ENCODE measurements at regions not wholly inside any gene's neighbourhood (a gene's known extent, or its start where the extent isn't known, plus 50 kb on each side); places are given as distances from the start of the nearest gene placed in this dataset.

- no peak for DNase-seq (ENCODE audit: low read depth in 4 of 6, low spot score in 6 of 6)
- 97% methylated on average over 6 of the region's 6 CpGs for WGBS (ENCODE audit: insufficient coverage)
- H3K27me3 ChIP-seq (ENCODE audit: control insufficient read depth, insufficient read depth, low read length), result no peaks in the 10 kb centered on the region
- no peak overlapping the region for H3K4me3 ChIP-seq (ENCODE audit: low read depth, low read length)
- H3K9me3 ChIP-seq (ENCODE audit: control insufficient read depth, insufficient read depth, low read length), result no peaks in the 10 kb centered on the region
- no peaks in the 10 kb centered on the region for H3K36me3 ChIP-seq (ENCODE audit: control insufficient read depth, insufficient read depth, low read length)
- no peaks in the 10 kb centered on the region for H3K4me1 ChIP-seq (ENCODE audit: control insufficient read depth, insufficient read depth, low read length)
- H3K27ac ChIP-seq (ENCODE audit: low read depth, low read length), result no peak overlapping the region
These were observed 208.2 kb downstream of the URB2 start for GRCh38 chr1:229834230-229834629.

- Histone ChIP-seq H3K4me3 (ENCODE audit: low read depth, low read length) (no peak overlapping the region), H3K36me3 (ENCODE audit: control insufficient read depth, insufficient read depth, low read length) (no peaks in the 10 kb centered on the region), H3K4me1 (ENCODE audit: control insufficient read depth, insufficient read depth, low read length) (no peaks in the 10 kb centered on the region), H3K9me3 (ENCODE audit: control insufficient read depth, insufficient read depth, low read length) (no peaks in the 10 kb centered on the region), H3K27me3 (ENCODE audit: control insufficient read depth, insufficient read depth, low read length) (no peaks in the 10 kb centered on the region), H3K27ac (ENCODE audit: low read depth, low read length) (no peak overlapping the region)
- DNase-seq (ENCODE audit: low read depth in 4 of 6, low spot score in 6 of 6), result peak in 1 of 6 donors; percentile 42
- no CpG with 5 or more reads among the region's 5 CpGs for WGBS (ENCODE audit: insufficient coverage)
These were observed 209.2 kb downstream of the URB2 start for GRCh38 chr1:229835226-229835625.

GRCh38 chr1:229836324-229836723 is 210.3 kb downstream of the URB2 start:
- Histone ChIP-seq H3K9me3 (ENCODE audit: control insufficient read depth, insufficient read depth, low read length) (no peaks in the 10 kb centered on the region), H3K4me1 (ENCODE audit: control insufficient read depth, insufficient read depth, low read length) (no peaks in the 10 kb centered on the region), H3K27ac (ENCODE audit: low read depth, low read length) (no peak overlapping the region), H3K27me3 (ENCODE audit: control insufficient read depth, insufficient read depth, low read length) (no peaks in the 10 kb centered on the region), H3K36me3 (ENCODE audit: control insufficient read depth, insufficient read depth, low read length) (no peaks in the 10 kb centered on the region), H3K4me3 (ENCODE audit: low read depth, low read length) (no peak overlapping the region)
- WGBS (ENCODE audit: insufficient coverage), result 67% methylated on average over 7 of the region's 9 CpGs
- DNase-seq (ENCODE audit: low read depth in 4 of 6, low spot score in 6 of 6), result peak in 1 of 6 donors; percentile 34

- no peak overlapping the region for H3K4me3 ChIP-seq (ENCODE audit: low read depth, low read length)
- no peaks in the 10 kb centered on the region for H3K27me3 ChIP-seq (ENCODE audit: control insufficient read depth, insufficient read depth, low read length)
- no peaks in the 10 kb centered on the region for H3K4me1 ChIP-seq (ENCODE audit: control insufficient read depth, insufficient read depth, low read length)
- DNase-seq (ENCODE audit: low read depth in 4 of 6, low spot score in 6 of 6), result peak in 1 of 6 donors; percentile 56
- no peaks in the 10 kb centered on the region for H3K9me3 ChIP-seq (ENCODE audit: control insufficient read depth, insufficient read depth, low read length)
- no CpG with 5 or more reads among the region's 7 CpGs for WGBS (ENCODE audit: insufficient coverage)
- H3K36me3 ChIP-seq (ENCODE audit: control insufficient read depth, insufficient read depth, low read length), result no peaks in the 10 kb centered on the region
- no peak overlapping the region for H3K27ac ChIP-seq (ENCODE audit: low read depth, low read length)
These were observed 212.2 kb downstream of the URB2 start for GRCh38 chr1:229838204-229838603.

- no peak overlapping the region for H3K27ac ChIP-seq (ENCODE audit: low read depth, low read length)
- WGBS (ENCODE audit: insufficient coverage), result no CpG with 5 or more reads among the region's 3 CpGs
These were observed 213.8 kb downstream of the URB2 start for GRCh38 chr1:229839800-229840199.

GRCh38 chr1:229841230-229841629 is 215.2 kb downstream of the URB2 start:
- no peak for DNase-seq (ENCODE audit: low read depth in 4 of 6, low spot score in 6 of 6)
- H3K27ac ChIP-seq (ENCODE audit: low read depth, low read length), result no peak overlapping the region
- H3K36me3 ChIP-seq (ENCODE audit: control insufficient read depth, insufficient read depth, low read length), result no peaks in the 10 kb centered on the region
- H3K9me3 ChIP-seq (ENCODE audit: control insufficient read depth, insufficient read depth, low read length), result no peaks in the 10 kb centered on the region
- WGBS (ENCODE audit: insufficient coverage), result 84% methylated on average over 5 of the region's 5 CpGs
- no peaks in the 10 kb centered on the region for H3K4me1 ChIP-seq (ENCODE audit: control insufficient read depth, insufficient read depth, low read length)
- H3K27me3 ChIP-seq (ENCODE audit: control insufficient read depth, insufficient read depth, low read length), result no peaks in the 10 kb centered on the region
- H3K4me3 ChIP-seq (ENCODE audit: low read depth, low read length), result no peak overlapping the region

More at GRCh38 chr1:229839800-229840199, 213.8 kb downstream of the URB2 start:
- DNase-seq (ENCODE audit: low read depth in 4 of 6, low spot score in 6 of 6), result no peak
- Histone ChIP-seq H3K9me3 (ENCODE audit: control insufficient read depth, insufficient read depth, low read length) (no peaks in the 10 kb centered on the region), H3K36me3 (ENCODE audit: control insufficient read depth, insufficient read depth, low read length) (no peaks in the 10 kb centered on the region), H3K4me1 (ENCODE audit: control insufficient read depth, insufficient read depth, low read length) (no peaks in the 10 kb centered on the region), H3K27me3 (ENCODE audit: control insufficient read depth, insufficient read depth, low read length) (no peaks in the 10 kb centered on the region), H3K4me3 (ENCODE audit: low read depth, low read length) (no peak overlapping the region)

- Histone ChIP-seq H3K4me1 (ENCODE audit: control insufficient read depth, insufficient read depth, low read length) (no peaks in the 10 kb centered on the region), H3K36me3 (ENCODE audit: control insufficient read depth, insufficient read depth, low read length) (no peaks in the 10 kb centered on the region), H3K4me3 (ENCODE audit: low read depth, low read length) (no peak overlapping the region), H3K27ac (ENCODE audit: low read depth, low read length) (no peak overlapping the region), H3K9me3 (ENCODE audit: control insufficient read depth, insufficient read depth, low read length) (no peaks in the 10 kb centered on the region), H3K27me3 (ENCODE audit: control insufficient read depth, insufficient read depth, low read length) (no peaks in the 10 kb centered on the region)
- DNase-seq (ENCODE audit: low read depth in 4 of 6, low spot score in 6 of 6), result no peak
- WGBS (ENCODE audit: insufficient coverage), result 94% methylated on average over 6 of the region's 10 CpGs
These were observed 216.5 kb downstream of the URB2 start for GRCh38 chr1:229842302-229843255.

GRCh38 chr1:229843627-229844238 is 217.7 kb downstream of the URB2 start:
- no peaks in the 10 kb centered on the region for H3K9me3 ChIP-seq (ENCODE audit: control insufficient read depth, insufficient read depth, low read length)
- 100% methylated on average over 2 of the region's 3 CpGs for WGBS (ENCODE audit: insufficient coverage)
- no peaks in the 10 kb centered on the region for H3K36me3 ChIP-seq (ENCODE audit: control insufficient read depth, insufficient read depth, low read length)
- no peak overlapping the region for H3K27ac ChIP-seq (ENCODE audit: low read depth, low read length)
- no peak overlapping the region for H3K4me3 ChIP-seq (ENCODE audit: low read depth, low read length)
- DNase-seq (ENCODE audit: low read depth in 4 of 6, low spot score in 6 of 6), result no peak
- no peaks in the 10 kb centered on the region for H3K4me1 ChIP-seq (ENCODE audit: control insufficient read depth, insufficient read depth, low read length)
- H3K27me3 ChIP-seq (ENCODE audit: control insufficient read depth, insufficient read depth, low read length), result no peaks in the 10 kb centered on the region

- Histone ChIP-seq H3K4me1 (ENCODE audit: control insufficient read depth, insufficient read depth, low read length) (no peaks in the 10 kb centered on the region), H3K27me3 (ENCODE audit: control insufficient read depth, insufficient read depth, low read length) (no peaks in the 10 kb centered on the region), H3K9me3 (ENCODE audit: control insufficient read depth, insufficient read depth, low read length) (no peaks in the 10 kb centered on the region), H3K27ac (ENCODE audit: low read depth, low read length) (no peak overlapping the region), H3K4me3 (ENCODE audit: low read depth, low read length) (no peak overlapping the region), H3K36me3 (ENCODE audit: control insufficient read depth, insufficient read depth, low read length) (no peaks in the 10 kb centered on the region)
- WGBS (ENCODE audit: insufficient coverage), result 51% methylated on average over 6 of the region's 6 CpGs
- DNase-seq (ENCODE audit: low read depth in 4 of 6, low spot score in 6 of 6), result peak in 1 of 6 donors; percentile 43
These were observed 218.6 kb downstream of the URB2 start for GRCh38 chr1:229844675-229845074.

Measured in spinal cord (tissue), 9 donors.